Astrocyte (in vitro differentiated cells and primary cell): ENCODE measurements at regions not wholly inside any gene's neighbourhood (a gene's known extent, or its start where the extent isn't known, plus 50 kb on each side); places are given as distances from the start of the nearest gene placed in this dataset.
"Not testable (repeated sequence)": the region's sequence is repeated elsewhere in the genome, so short reads cannot be mapped to it uniquely, and the experiment has no call there.

ENCODE experiments used
- DNase-seq: peaks from one replicate; pipeline ENCODE4 v3.0.0-alpha.2; 2010; ENCODE audit warnings: low read depth
- FAIRE-seq: peaks from 2 replicates; lab custom pipeline; 2011; peaks lifted over from hg19 to GRCh38; lab: Jason Lieb, UNC
- H2AFZ ChIP-seq: 2 replicates; pipeline ENCODE4 v1.6.0; 2012; ENCODE audit warnings: low read depth, low read length, inconsistent platforms
- H3K27ac ChIP-seq: 2 replicates; pipeline ENCODE4 v1.5.1; 2011; ENCODE audit warnings: low read depth, low read length, inconsistent platforms
- H3K27me3 ChIP-seq: 2 replicates; pipeline ENCODE4 v1.6.0; 2011; ENCODE audit warnings: low read length, inconsistent platforms; ENCODE audit not compliant: insufficient read depth
- H3K36me3 ChIP-seq: 2 replicates; pipeline ENCODE4 v1.5.1; 2011; ENCODE audit warnings: low read length, inconsistent platforms; ENCODE audit not compliant: insufficient read depth
- H3K4me1 ChIP-seq: 2 replicates; pipeline ENCODE4 v1.5.1; 2011; ENCODE audit warnings: low read length, inconsistent platforms; ENCODE audit not compliant: insufficient read depth
- H3K4me2 ChIP-seq: 2 replicates; pipeline ENCODE4 v1.6.0; 2012; ENCODE audit warnings: low read length, inconsistent platforms
- H3K4me3 ChIP-seq: 2 replicates; pipeline ENCODE4 v1.5.1; 2011; ENCODE audit warnings: low read depth, mild to moderate bottlenecking, low read length, inconsistent platforms; ENCODE audit not compliant: insufficient read depth
- H3K79me2 ChIP-seq: 2 replicates; pipeline ENCODE4 v1.6.0; 2012; ENCODE audit warnings: mild to moderate bottlenecking, low read length, inconsistent platforms; ENCODE audit not compliant: insufficient read depth
- H3K9ac ChIP-seq: 2 replicates; pipeline ENCODE4 v1.6.0; 2012; ENCODE audit warnings: mild to moderate bottlenecking, low read length, inconsistent platforms
- H3K9me3 ChIP-seq: 2 replicates; pipeline ENCODE4 v1.5.1; 2012; ENCODE audit warnings: low read depth, mild to moderate bottlenecking, low read length, inconsistent platforms; ENCODE audit not compliant: insufficient read depth
- H4K20me1 ChIP-seq: 2 replicates; pipeline ENCODE4 v1.6.0; 2012; ENCODE audit warnings: low read length, inconsistent platforms; ENCODE audit not compliant: insufficient read depth
- H3K27ac Mint-ChIP-seq: one replicate; pipeline ENCODE4 v1.8.0; 2021; ENCODE audit warnings: mild to moderate bottlenecking, mixed read lengths; ENCODE audit not compliant: unreplicated experiment
- H3K27me3 Mint-ChIP-seq: one replicate; pipeline ENCODE4 v1.8.0; 2021; ENCODE audit warnings: low read depth, mixed read lengths; ENCODE audit not compliant: unreplicated experiment
- H3K36me3 Mint-ChIP-seq: one replicate; pipeline ENCODE4 v1.8.0; 2021; ENCODE audit warnings: low read depth, mixed read lengths; ENCODE audit not compliant: unreplicated experiment
- H3K4me1 Mint-ChIP-seq: one replicate; pipeline ENCODE4 v1.8.0; 2021; ENCODE audit warnings: low read depth, mixed read lengths; ENCODE audit not compliant: unreplicated experiment
- H3K4me3 Mint-ChIP-seq: one replicate; pipeline ENCODE4 v1.8.0; 2021; ENCODE audit warnings: mild to moderate bottlenecking, moderate library complexity, mixed read lengths; ENCODE audit not compliant: unreplicated experiment
- H3K9me3 Mint-ChIP-seq: one replicate; pipeline ENCODE4 v1.8.0; 2021; ENCODE audit warnings: mild to moderate bottlenecking, mixed read lengths; ENCODE audit not compliant: unreplicated experiment
- CTCF ChIP-seq: IDR thresholded peaks from 2 replicates; pipeline ENCODE4 v1.5.1; 2011; ENCODE audit warnings: low read depth, mild to moderate bottlenecking, inconsistent platforms, low read length, moderate library complexity; ENCODE audit not compliant: insufficient read depth
- EZH2 ChIP-seq: IDR thresholded peaks from 2 replicates; pipeline ENCODE4 v1.6.1; 2012; ENCODE audit warnings: mild to moderate bottlenecking, low read length, inconsistent platforms; ENCODE audit not compliant: insufficient read depth

- Mint-ChIP-seq H3K36me3 (no peaks in the 10 kb centered on the region), H3K4me3 (no peak overlapping the region), H3K27ac (no peak overlapping the region), H3K9me3 (peaks cover 1% of the 10 kb centered on the region), H3K27me3 (peaks cover 10% of the 10 kb centered on the region), H3K4me1 (no peaks in the 10 kb centered on the region)
- no peak overlapping the region for H3K4me3 ChIP-seq
- TF ChIP-seq EZH2: no peak
- DNase-seq (no peak), FAIRE-seq (no peak)
- H3K27me3 ChIP-seq: no peaks in the 10 kb centered on the region
- H3K36me3 ChIP-seq: no peaks in the 10 kb centered on the region
- H3K4me2 ChIP-seq: no peak overlapping the region
- no peak overlapping the region for H2AFZ ChIP-seq
- H4K20me1 ChIP-seq: no peaks in the 10 kb centered on the region
- no peaks in the 10 kb centered on the region for H3K4me1 ChIP-seq
- H3K9ac ChIP-seq: no peak overlapping the region
- H3K79me2 ChIP-seq: no peaks in the 10 kb centered on the region
- no peaks in the 10 kb centered on the region for H3K9me3 ChIP-seq
- no peak overlapping the region for H3K27ac ChIP-seq
Observed at GRCh38 chrX:1860936-1861594, 246.2 kb downstream of the ASMT start.

- H3K9me3 ChIP-seq, H3K36me3 ChIP-seq, H3K27me3 ChIP-seq, H3K4me3 Mint-ChIP-seq, H3K9ac ChIP-seq, H3K4me1 ChIP-seq, H3K79me2 ChIP-seq, H4K20me1 ChIP-seq, H3K4me1 Mint-ChIP-seq, FAIRE-seq, H3K4me3 ChIP-seq, H2AFZ ChIP-seq, DNase-seq, H3K4me2 ChIP-seq, H3K27ac Mint-ChIP-seq, H3K9me3 Mint-ChIP-seq, H3K27me3 Mint-ChIP-seq, H3K36me3 Mint-ChIP-seq, H3K27ac ChIP-seq: not testable (repeated sequence)
Observed at GRCh38 chrX:1863995-1864394, 249.1 kb downstream of the ASMT start.

GRCh38 chrX:1870421-1870820, 255.6 kb downstream of the ASMT start:
- DNase-seq (peak; percentile 14), FAIRE-seq (no peak)
- Histone ChIP-seq H4K20me1 (no peaks in the 10 kb centered on the region), H3K36me3 (no peaks in the 10 kb centered on the region), H3K9ac (no peak overlapping the region), H3K9me3 (no peaks in the 10 kb centered on the region), H3K4me3 (no peak overlapping the region), H3K27me3 (no peaks in the 10 kb centered on the region), H3K79me2 (no peaks in the 10 kb centered on the region), H2AFZ (no peak overlapping the region), H3K4me1 (no peaks in the 10 kb centered on the region), H3K27ac (no peak overlapping the region), H3K4me2 (no peak overlapping the region)
- peaks cover 5% of the 10 kb centered on the region for H3K4me1 Mint-ChIP-seq
- H3K4me3 Mint-ChIP-seq: no peak overlapping the region
- H3K9me3 Mint-ChIP-seq: no peaks in the 10 kb centered on the region
- no peak for TF ChIP-seq EZH2
- no peak for TF ChIP-seq CTCF
- peaks cover 8% of the 10 kb centered on the region for H3K27me3 Mint-ChIP-seq
- H3K36me3 Mint-ChIP-seq: no peaks in the 10 kb centered on the region
- peak overlapping the region; percentile 0 for H3K27ac Mint-ChIP-seq
